Liver (tissue), 3 donors: ENCODE measurements at regions not wholly inside any gene's neighbourhood (a gene's known extent, or its start where the extent isn't known, plus 50 kb on each side); places are given as distances from the start of the nearest gene placed in this dataset.

Source experiments
- CTCF ChIP-seq: fragments of 150-350 bp; IDR thresholded peaks from 2 replicates; pipeline ENCODE4 v1.5.1; 2017; ENCODE audit warnings: improper control_type of control experiment, low read depth, low read length; ENCODE audit not compliant: missing input control
- REST ChIP-seq: IDR thresholded peaks from 2 replicates; pipeline ENCODE4 v1.6.1; 2016; ENCODE audit warnings: antibody characterized with exemption, mild to moderate bottlenecking
- TAF1 ChIP-seq: conservative IDR thresholded peaks from 2 replicates; pipeline ENCODE4 v1.6.1; 2016; ENCODE audit warnings: antibody characterized with exemption, mild to moderate bottlenecking
- donor health status: healthy.
- donor health status: healthy.

- TF ChIP-seq CTCF = no peak
- no peak for TF ChIP-seq TAF1
- TF ChIP-seq REST = no peak
Measured at GRCh38 chr4:141885112-141885511, 248.7 kb downstream of the IL15 start.
